ENCODE measurements at regions not wholly inside any gene's neighbourhood (a gene's known extent, or its start where the extent isn't known, plus 50 kb on each side); places are given as distances from the start of the nearest gene placed in this dataset.

GRCh38 chr1:102631691-102632090 lies 476.6 kb downstream of the COL11A1 start (continued):
- no peak for TF ChIP-seq ZNF146 (tag by site-specific recombination; IDR thresholded peaks at IDR 0.05)
- TF ChIP-seq KLF8 (tag by site-specific recombination; IDR thresholded peaks at IDR 0.05): no peak
- no peak for TF ChIP-seq ZNF621 (tag by site-specific recombination; IDR thresholded peaks at IDR 0.05)
- no peak for TF ChIP-seq SCRT1 (tag by site-specific recombination; IDR thresholded peaks at IDR 0.05; ENCODE audit: borderline replicate concordance)
- no peak for TF ChIP-seq SETDB1 (IDR thresholded peaks at IDR 0.05; ENCODE audit: insufficient read length, low read length)

DNA sequence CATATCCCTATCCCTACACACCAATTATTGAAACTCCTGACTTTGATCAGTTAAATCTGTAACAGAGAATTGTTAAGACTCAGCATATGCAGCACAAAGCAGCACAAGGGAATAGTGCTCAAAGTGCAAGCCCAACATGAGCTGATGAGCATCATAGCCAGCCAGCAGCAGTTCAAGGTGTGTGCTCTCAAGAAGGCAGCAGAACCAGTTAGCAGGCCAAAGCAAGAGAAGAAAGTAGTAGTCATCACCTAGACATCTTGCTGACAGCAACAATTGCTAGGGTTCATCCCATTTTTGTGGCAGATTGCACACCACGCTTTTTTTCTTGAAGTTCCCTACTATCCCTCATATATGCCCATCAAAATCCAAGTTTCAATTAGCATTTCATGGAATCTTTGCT lies 478.3 kb downstream of the COL11A1 start:
- Histone ChIP-seq H3K4me1 (ENCODE audit: control insufficient read depth, insufficient read depth, low read length) (no peaks in the 10 kb centered on the region), H3K27ac (ENCODE audit: extremely low read depth, low read depth, low read length) (no peak overlapping the region), H3K4me3 (ENCODE audit: low read depth, low read length) (no peak overlapping the region), H3K36me3 (ENCODE audit: control insufficient read depth in 2 of 2, insufficient read depth in 1 of 2, low read length in 2 of 2) (no peaks in the 10 kb centered on the region), H3K9me3 (ENCODE audit: control insufficient read depth, insufficient read depth, low read depth, low read length) (no peaks in the 10 kb centered on the region)
- ChIA-PET CTCF (no interaction called here), POLR2A (no interaction called here)
- no peak for TF ChIP-seq TRIM28 (IDR thresholded peaks at IDR 0.05; ENCODE audit: borderline replicate concordance, low read length)
- TF ChIP-seq GLI4 (tag by site-specific recombination; IDR thresholded peaks at IDR 0.05): no peak
- TF ChIP-seq ZNF747 (tag by site-specific recombination; IDR thresholded peaks at IDR 0.05): no peak
- no peak for TF ChIP-seq EGR2 (tag by site-specific recombination; IDR thresholded peaks at IDR 0.05; ENCODE audit: low read depth)
- no peak for TF ChIP-seq ZNF221 (tag by site-specific recombination; IDR thresholded peaks at IDR 0.05; ENCODE audit: borderline replicate concordance)
- TF ChIP-seq ZNF202 (tag by site-specific recombination; IDR thresholded peaks at IDR 0.05; ENCODE audit: borderline replicate concordance): no peak
- no peak for TF ChIP-seq KLF7 (tag by site-specific recombination; IDR thresholded peaks at IDR 0.05; ENCODE audit: borderline replicate concordance)
- no peak for TF ChIP-seq ZNF112 (tag by site-specific recombination; IDR thresholded peaks at IDR 0.05)

- no peak overlapping the region for H3K4me3 ChIP-seq (ENCODE audit: low read depth, low read length)
- no peaks in the 10 kb centered on the region for H3K4me1 ChIP-seq (ENCODE audit: control insufficient read depth, insufficient read depth, low read length)
- no peaks in the 10 kb centered on the region for H3K9me3 ChIP-seq (ENCODE audit: control insufficient read depth, insufficient read depth, low read depth, low read length)
- H3K27ac ChIP-seq (ENCODE audit: extremely low read depth, low read depth, low read length): no peak overlapping the region
- CTCF ChIA-PET: no interaction called here
- TF ChIP-seq HOXC10 (CRISPR knock-in tag; IDR thresholded peaks at IDR 0.05): no peak
- TF ChIP-seq SETDB1 (IDR thresholded peaks at IDR 0.05; ENCODE audit: insufficient read length, low read length): no peak
- no peak for TF ChIP-seq ZNF169 (tag by site-specific recombination; IDR thresholded peaks at IDR 0.05)
- TF ChIP-seq, protein P1, sequence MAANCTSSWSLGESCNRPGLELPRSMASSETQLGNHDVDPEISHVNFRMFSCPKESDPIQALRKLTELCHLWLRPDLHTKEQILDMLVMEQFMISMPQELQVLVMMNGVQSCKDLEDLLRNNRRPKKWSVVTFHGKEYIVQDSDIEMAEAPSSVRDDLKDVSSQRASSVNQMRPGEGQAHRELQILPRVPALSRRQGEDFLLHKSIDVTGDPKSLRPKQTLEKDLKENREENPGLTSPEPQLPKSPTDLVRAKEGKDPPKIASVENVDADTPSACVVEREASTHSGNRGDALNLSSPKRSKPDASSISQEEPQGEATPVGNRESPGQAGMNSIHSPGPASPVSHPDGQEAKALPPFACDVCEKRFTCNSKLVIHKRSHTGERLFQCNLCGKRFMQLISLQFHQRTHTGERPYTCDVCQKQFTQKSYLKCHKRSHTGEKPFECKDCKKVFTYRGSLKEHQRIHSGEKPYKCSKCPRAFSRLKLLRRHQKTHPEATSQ (tag by site-specific recombination; IDR thresholded peaks at IDR 0.05): no peak
- no peaks in the 10 kb centered on the region for H3K36me3 ChIP-seq (ENCODE audit: control insufficient read depth in 2 of 2, insufficient read depth in 1 of 2, low read length in 2 of 2)
- POLR2A ChIA-PET: no interaction called here
Measured at GRCh38 chr1:102628109-102628613, 480.2 kb downstream of the COL11A1 start.

DNA sequence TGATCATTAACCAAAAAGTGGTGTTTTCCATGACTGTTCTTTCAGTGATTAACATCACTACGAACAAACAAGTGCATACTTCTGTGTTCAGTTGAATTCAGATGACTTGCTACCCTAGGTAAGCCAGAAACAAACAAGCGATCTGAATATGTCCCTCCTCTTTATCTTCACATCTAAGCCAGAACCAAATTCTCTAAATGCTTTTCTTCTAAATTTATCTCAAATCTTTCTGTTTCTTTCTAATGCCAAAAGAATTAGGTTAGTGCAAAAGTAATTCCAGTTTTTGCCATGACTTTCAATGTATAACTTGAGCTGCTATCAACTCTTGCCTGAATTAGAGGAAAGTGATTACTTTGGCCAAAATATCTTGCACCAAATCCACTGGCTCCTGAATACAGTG lies 481.2 kb downstream of the COL11A1 start:
- no peaks in the 10 kb centered on the region for H3K36me3 ChIP-seq (ENCODE audit: control insufficient read depth in 2 of 2, insufficient read depth in 1 of 2, low read length in 2 of 2)
- no peak overlapping the region for H3K4me3 ChIP-seq (ENCODE audit: low read depth, low read length)
- TF ChIP-seq ZNF654 (tag by site-specific recombination; IDR thresholded peaks at IDR 0.05; ENCODE audit: low read depth) (no peak), ZNF184 (tag by site-specific recombination; IDR thresholded peaks at IDR 0.05) (no peak), ZNF10 (tag by site-specific recombination; IDR thresholded peaks at IDR 0.05) (no peak), YY1 (tag by site-specific recombination; IDR thresholded peaks at IDR 0.05) (no peak), ZBTB21 (tag by site-specific recombination; IDR thresholded peaks at IDR 0.05) (no peak), ZNF830 (tag by site-specific recombination; IDR thresholded peaks at IDR 0.05; ENCODE audit: low read depth) (no peak), ZNF266 (tag by site-specific recombination; IDR thresholded peaks at IDR 0.05; ENCODE audit: low read depth) (no peak)
- H3K9me3 ChIP-seq (ENCODE audit: control insufficient read depth, insufficient read depth, low read depth, low read length): no peaks in the 10 kb centered on the region
- H3K4me1 ChIP-seq (ENCODE audit: control insufficient read depth, insufficient read depth, low read length): no peaks in the 10 kb centered on the region
- ChIA-PET CTCF (no interaction called here), POLR2A (no interaction called here)
- H3K27ac ChIP-seq (ENCODE audit: extremely low read depth, low read depth, low read length): no peak overlapping the region
